ENCODE measurements at regions not wholly inside any gene's neighbourhood (a gene's known extent, or its start where the extent isn't known, plus 50 kb on each side); places are given as distances from the start of the nearest gene placed in this dataset.

DNA sequence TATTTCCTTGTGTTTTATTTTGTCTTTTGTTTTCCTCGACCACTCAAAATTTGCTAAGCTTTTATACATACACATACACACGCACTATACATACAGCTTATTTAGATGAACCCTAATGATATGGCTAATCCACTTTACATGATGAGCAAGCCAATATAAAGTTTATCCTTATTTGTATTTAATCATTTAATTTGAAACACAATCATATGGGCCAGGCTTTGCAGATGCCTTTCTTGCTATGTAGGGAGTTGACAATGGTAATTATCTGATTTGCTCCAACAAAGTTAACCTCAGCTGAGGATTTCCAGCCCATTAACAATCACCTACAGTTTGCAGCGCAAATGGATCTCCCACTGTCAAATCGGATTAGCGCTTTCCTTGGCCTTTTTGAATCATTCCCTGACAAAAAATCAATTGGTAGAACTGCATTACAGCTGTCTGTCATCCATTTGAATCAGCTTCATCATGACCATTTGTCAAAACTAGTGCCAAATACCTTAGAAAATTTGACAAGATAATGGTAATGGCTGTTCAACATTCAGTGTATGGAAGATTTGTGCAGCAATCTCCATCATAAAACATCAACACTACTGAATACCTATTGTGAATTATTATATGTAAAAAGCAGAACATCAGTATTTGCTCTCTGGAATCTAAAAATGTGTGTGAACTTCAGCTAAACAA lies 352.6 kb downstream of the MRPL39 start:
- no peak for TF ChIP-seq POLR2A (IDR thresholded peaks at IDR 0.05)
- TF ChIP-seq, protein P1, sequence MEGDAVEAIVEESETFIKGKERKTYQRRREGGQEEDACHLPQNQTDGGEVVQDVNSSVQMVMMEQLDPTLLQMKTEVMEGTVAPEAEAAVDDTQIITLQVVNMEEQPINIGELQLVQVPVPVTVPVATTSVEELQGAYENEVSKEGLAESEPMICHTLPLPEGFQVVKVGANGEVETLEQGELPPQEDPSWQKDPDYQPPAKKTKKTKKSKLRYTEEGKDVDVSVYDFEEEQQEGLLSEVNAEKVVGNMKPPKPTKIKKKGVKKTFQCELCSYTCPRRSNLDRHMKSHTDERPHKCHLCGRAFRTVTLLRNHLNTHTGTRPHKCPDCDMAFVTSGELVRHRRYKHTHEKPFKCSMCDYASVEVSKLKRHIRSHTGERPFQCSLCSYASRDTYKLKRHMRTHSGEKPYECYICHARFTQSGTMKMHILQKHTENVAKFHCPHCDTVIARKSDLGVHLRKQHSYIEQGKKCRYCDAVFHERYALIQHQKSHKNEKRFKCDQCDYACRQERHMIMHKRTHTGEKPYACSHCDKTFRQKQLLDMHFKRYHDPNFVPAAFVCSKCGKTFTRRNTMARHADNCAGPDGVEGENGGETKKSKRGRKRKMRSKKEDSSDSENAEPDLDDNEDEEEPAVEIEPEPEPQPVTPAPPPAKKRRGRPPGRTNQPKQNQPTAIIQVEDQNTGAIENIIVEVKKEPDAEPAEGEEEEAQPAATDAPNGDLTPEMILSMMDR (IDR thresholded peaks at IDR 0.05): no peak
- H3K4me3 ChIP-seq: no peak overlapping the region
- no peak for ATAC-seq
- 67 to 83% methylated on average over 5 of the region's 5 CpGs for WGBS, 2 donors
- H3K4me1 ChIP-seq: no peaks in the 10 kb centered on the region
- H3K27ac ChIP-seq: no peak overlapping the region
- H3K27me3 ChIP-seq: no peaks in the 10 kb centered on the region
- no peaks in the 10 kb centered on the region for H3K9me3 ChIP-seq
- H3K36me3 ChIP-seq (replicated peaks in 1 of 2; ENCODE audit: insufficient read depth in 1 of 2, low read depth in 2 of 2): no peaks in the 10 kb centered on the region
- intact Hi-C loops (cut with DNase I): no loop called here
- no peak for DNase-seq

DNA sequence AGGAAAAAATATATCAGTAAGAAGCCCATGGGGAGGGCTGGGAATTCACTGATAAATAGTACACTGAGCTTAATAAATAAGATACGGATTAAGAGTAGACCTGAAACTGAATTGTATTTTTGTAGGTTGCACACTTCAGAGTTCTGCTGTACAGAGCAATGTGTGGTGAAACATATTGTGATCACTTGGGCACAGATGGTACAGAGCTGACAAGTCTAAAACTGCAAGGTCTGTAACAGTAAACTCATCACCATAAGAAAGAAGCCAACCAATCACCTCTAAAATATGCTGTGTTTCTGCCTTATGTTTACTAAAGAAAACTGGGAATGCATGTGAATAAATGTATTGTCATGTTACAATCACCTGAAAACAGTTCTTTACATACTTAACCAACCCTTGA lies 360.7 kb downstream of the MRPL39 start:
- no peaks in the 10 kb centered on the region for H3K36me3 ChIP-seq (replicated peaks in 1 of 2; ENCODE audit: insufficient read depth in 1 of 2, low read depth in 2 of 2)
- DNase-seq (no peak), ATAC-seq (no peak)
- no peaks in the 10 kb centered on the region for H3K9me3 ChIP-seq
- no peak overlapping the region for H3K4me3 ChIP-seq
- intact Hi-C loops (cut with DNase I): no loop called here
- H3K27me3 ChIP-seq: no peaks in the 10 kb centered on the region
- H3K4me1 ChIP-seq: no peaks in the 10 kb centered on the region
- WGBS, 2 donors: 70 to 74% methylated on average over 1 of the region's 1 CpG
- H3K27ac ChIP-seq: no peak overlapping the region
- no peak for TF ChIP-seq POLR2A (IDR thresholded peaks at IDR 0.05)
- TF ChIP-seq, protein P1 (IDR thresholded peaks at IDR 0.05): no peak

DNA sequence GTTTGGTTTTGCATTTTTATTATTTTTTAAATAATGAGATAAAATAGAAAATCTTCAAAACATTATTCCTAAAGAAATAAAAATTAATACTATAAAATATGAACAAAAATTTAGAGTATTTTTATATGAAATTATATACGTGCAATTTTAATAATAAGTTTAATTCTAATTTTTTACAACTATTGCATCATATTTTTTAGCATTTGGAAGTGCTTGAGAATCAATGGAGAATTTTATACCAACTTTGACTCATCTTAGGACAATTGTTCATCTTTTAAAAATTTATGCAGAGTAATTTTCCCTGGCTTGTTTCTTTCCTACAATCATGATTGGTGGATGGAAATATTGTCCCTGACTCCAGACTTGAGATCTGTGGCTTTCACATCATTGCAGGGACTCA lies 362.5 kb downstream of the MRPL39 start:
- 45 to 46% methylated on average over 1 of the region's 1 CpG for WGBS, 2 donors
- Histone ChIP-seq H3K4me3 (no peak overlapping the region), H3K4me1 (no peaks in the 10 kb centered on the region), H3K27ac (no peak overlapping the region), H3K27me3 (no peaks in the 10 kb centered on the region), H3K9me3 (no peaks in the 10 kb centered on the region), H3K36me3 (replicated peaks in 1 of 2; ENCODE audit: insufficient read depth in 1 of 2, low read depth in 2 of 2) (no peaks in the 10 kb centered on the region)
- ATAC-seq: no peak
- intact Hi-C loops (cut with DNase I): no loop called here
- TF ChIP-seq POLR2A (IDR thresholded peaks at IDR 0.05): no peak
- TF ChIP-seq, protein P1 (IDR thresholded peaks at IDR 0.05): no peak
- DNase-seq: no peak

DNA sequence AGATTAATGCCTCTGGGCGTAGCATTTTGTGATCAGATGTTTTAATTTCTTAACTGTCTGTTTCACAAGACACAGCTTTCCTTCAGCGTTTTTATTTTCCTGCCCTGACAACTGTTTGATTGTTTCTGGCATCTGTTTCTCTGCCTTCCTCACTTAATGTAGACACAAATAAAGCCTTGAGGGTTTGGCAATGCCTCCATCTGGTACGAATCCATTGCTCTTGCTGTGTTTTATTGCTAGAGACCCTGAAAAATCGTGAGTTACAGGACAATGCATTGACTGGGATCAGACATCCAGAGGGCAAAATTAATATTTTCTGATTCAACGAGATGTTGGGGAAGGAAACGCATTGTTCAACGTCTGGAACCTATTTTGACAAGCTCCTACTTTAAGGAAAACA lies 363.5 kb downstream of the MRPL39 start:
- ATAC-seq (no peak), DNase-seq (no peak)
- no peaks in the 10 kb centered on the region for H3K4me1 ChIP-seq
- no peaks in the 10 kb centered on the region for H3K27me3 ChIP-seq
- TF ChIP-seq, protein P1 (IDR thresholded peaks at IDR 0.05): no peak
- TF ChIP-seq POLR2A (IDR thresholded peaks at IDR 0.05): no peak
- no peak overlapping the region for H3K27ac ChIP-seq
- 39 to 47% methylated on average over 7 of the region's 7 CpGs for WGBS, 2 donors
- H3K9me3 ChIP-seq: no peaks in the 10 kb centered on the region
- H3K36me3 ChIP-seq (replicated peaks in 1 of 2; ENCODE audit: insufficient read depth in 1 of 2, low read depth in 2 of 2): no peaks in the 10 kb centered on the region
- no peak overlapping the region for H3K4me3 ChIP-seq
- intact Hi-C loops (cut with DNase I): no loop called here

DNA sequence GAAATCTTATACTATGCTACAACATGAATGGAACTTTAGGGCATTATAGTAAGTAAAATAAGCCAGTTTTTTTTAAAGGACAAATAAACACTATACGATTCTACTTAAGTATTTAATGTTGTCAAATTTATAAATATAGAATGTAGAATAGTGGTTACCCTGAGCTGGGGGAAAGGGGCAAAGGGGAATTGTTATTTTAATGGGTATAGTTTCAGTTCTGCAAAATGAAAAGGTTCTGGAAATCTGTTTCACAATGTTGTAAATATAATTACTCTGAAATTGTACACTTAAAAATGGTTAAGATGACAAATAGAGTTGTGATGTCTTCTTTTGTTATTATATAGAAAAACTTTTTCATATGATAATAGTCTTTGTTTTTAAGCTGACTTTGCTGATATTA lies 366.3 kb downstream of the MRPL39 start:
- Histone ChIP-seq H3K4me1 (no peaks in the 10 kb centered on the region), H3K36me3 (replicated peaks in 1 of 2; ENCODE audit: insufficient read depth in 1 of 2, low read depth in 2 of 2) (no peaks in the 10 kb centered on the region), H3K27me3 (no peaks in the 10 kb centered on the region), H3K27ac (no peak overlapping the region), H3K9me3 (peaks cover 0 to 2% (median 0%) of the 10 kb centered on the region in 3 donors), H3K4me3 (no peak overlapping the region)
- no peak for DNase-seq
- intact Hi-C loops (cut with DNase I): no loop called here
- 61 to 81% methylated on average over 1 of the region's 1 CpG for WGBS, 2 donors
- no peak for TF ChIP-seq POLR2A (IDR thresholded peaks at IDR 0.05)
- TF ChIP-seq, protein P1 (IDR thresholded peaks at IDR 0.05): no peak
- no peak for ATAC-seq

All from body of pancreas (tissue), 4 donors.